ENCODE measurements at regions not wholly inside any gene's neighbourhood (a gene's known extent, or its start where the extent isn't known, plus 50 kb on each side); places are given as distances from the start of the nearest gene placed in this dataset.

GRCh38 chr3:165378761-165379160 lies 182.6 kb upstream of the SLITRK3 start:
- TF ChIP-seq, protein P1, sequence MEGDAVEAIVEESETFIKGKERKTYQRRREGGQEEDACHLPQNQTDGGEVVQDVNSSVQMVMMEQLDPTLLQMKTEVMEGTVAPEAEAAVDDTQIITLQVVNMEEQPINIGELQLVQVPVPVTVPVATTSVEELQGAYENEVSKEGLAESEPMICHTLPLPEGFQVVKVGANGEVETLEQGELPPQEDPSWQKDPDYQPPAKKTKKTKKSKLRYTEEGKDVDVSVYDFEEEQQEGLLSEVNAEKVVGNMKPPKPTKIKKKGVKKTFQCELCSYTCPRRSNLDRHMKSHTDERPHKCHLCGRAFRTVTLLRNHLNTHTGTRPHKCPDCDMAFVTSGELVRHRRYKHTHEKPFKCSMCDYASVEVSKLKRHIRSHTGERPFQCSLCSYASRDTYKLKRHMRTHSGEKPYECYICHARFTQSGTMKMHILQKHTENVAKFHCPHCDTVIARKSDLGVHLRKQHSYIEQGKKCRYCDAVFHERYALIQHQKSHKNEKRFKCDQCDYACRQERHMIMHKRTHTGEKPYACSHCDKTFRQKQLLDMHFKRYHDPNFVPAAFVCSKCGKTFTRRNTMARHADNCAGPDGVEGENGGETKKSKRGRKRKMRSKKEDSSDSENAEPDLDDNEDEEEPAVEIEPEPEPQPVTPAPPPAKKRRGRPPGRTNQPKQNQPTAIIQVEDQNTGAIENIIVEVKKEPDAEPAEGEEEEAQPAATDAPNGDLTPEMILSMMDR (IDR thresholded peaks at IDR 0.05) = no peak
- intact Hi-C loops (cut with DNase I) = no loop called here
- Histone ChIP-seq H3K27me3 (no peaks in the 10 kb centered on the region), H3K9me3 (no peaks in the 10 kb centered on the region), H3K4me1 (no peaks in the 10 kb centered on the region), H3K4me3 (no peak overlapping the region), H3K36me3 (no peaks in the 10 kb centered on the region), H3K27ac (no peak overlapping the region)
- DNase-seq (ENCODE audit: low spot score in 2 of 2) = no peak

GRCh38 chr3:165359005-165359404 lies 162.8 kb upstream of the SLITRK3 start:
- Histone ChIP-seq H3K36me3 (no peaks in the 10 kb centered on the region), H3K27ac (no peak overlapping the region)

DNA sequence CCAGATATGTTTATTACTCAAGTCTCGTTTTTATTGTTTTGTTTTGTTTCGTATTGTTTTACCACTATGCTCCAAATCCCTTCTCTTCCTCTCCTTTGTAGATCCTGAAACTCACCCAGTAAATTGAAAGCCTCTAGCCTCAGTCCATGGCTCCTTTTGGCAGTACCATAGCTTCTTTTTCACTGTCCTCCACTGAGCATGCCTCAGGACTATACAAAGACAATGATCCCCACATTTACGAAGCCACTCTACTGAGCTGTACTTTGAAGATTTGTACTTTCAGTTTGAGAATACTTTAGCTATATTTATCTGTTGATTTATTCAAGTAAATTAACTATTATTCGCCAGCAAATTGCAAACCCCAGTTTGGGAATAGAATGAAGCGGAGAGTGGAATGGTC lies 159.1 kb upstream of the SLITRK3 start:
- no peak overlapping the region for H3K4me3 ChIP-seq
- no peaks in the 10 kb centered on the region for H3K27me3 ChIP-seq
- no peak overlapping the region for H3K27ac ChIP-seq
- no peaks in the 10 kb centered on the region for H3K4me1 ChIP-seq
- no peaks in the 10 kb centered on the region for H3K36me3 ChIP-seq
- no peak for DNase-seq (ENCODE audit: low spot score in 2 of 2)
- H3K9me3 ChIP-seq = no peaks in the 10 kb centered on the region
- intact Hi-C loops (cut with DNase I) = no loop called here
- TF ChIP-seq, protein P1 (IDR thresholded peaks at IDR 0.05) = no peak

More at GRCh38 chr3:165359005-165359404, 162.8 kb upstream of the SLITRK3 start:
- intact Hi-C loops (cut with DNase I) = no loop called here
- Histone ChIP-seq H3K4me3 (no peak overlapping the region), H3K27me3 (no peaks in the 10 kb centered on the region), H3K4me1 (no peaks in the 10 kb centered on the region), H3K9me3 (no peaks in the 10 kb centered on the region)
- TF ChIP-seq, protein P1 (IDR thresholded peaks at IDR 0.05) = no peak
- no peak for DNase-seq (ENCODE audit: low spot score in 2 of 2)

DNA sequence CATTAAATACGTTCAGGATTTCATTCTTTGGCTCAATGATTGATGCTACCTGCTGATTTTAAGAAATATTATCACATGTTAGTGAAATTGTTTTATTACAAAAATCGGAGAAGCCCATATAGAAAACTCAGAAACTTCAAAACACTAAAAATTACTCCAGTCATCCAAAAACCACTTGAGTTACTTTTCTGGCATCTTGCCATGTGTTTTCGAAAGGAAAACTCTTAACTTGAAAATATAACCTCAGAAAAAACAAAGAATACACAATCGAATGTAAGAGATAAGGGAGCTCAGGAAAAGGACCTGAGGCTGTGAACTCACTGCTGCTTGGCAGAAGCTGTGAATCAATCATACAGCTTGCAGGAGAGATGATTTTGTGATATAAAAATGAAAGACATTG lies 151.3 kb upstream of the SLITRK3 start:
- TF ChIP-seq, protein P1 (IDR thresholded peaks at IDR 0.05) = no peak
- intact Hi-C loops (cut with DNase I) = no loop called here
- H3K27ac ChIP-seq = no peak overlapping the region
- no peaks in the 10 kb centered on the region for H3K36me3 ChIP-seq
- no peaks in the 10 kb centered on the region for H3K4me1 ChIP-seq
- no peaks in the 10 kb centered on the region for H3K27me3 ChIP-seq
- DNase-seq (ENCODE audit: low spot score in 2 of 2) = no peak
- no peak overlapping the region for H3K4me3 ChIP-seq
- no peaks in the 10 kb centered on the region for H3K9me3 ChIP-seq

- TF ChIP-seq, protein P1 (IDR thresholded peaks at IDR 0.05) = no peak
- Histone ChIP-seq H3K4me1 (no peaks in the 10 kb centered on the region), H3K4me3 (no peak overlapping the region), H3K36me3 (no peaks in the 10 kb centered on the region), H3K27me3 (no peaks in the 10 kb centered on the region), H3K27ac (no peak overlapping the region), H3K9me3 (no peaks in the 10 kb centered on the region)
- no peak for DNase-seq (ENCODE audit: low spot score in 2 of 2)
- intact Hi-C loops (cut with DNase I) = no loop called here
Observed at GRCh38 chr3:165346503-165346902, 150.3 kb upstream of the SLITRK3 start.

- Histone ChIP-seq H3K4me1 (no peaks in the 10 kb centered on the region), H3K27ac (no peak overlapping the region), H3K4me3 (no peak overlapping the region), H3K27me3 (no peaks in the 10 kb centered on the region), H3K9me3 (no peaks in the 10 kb centered on the region), H3K36me3 (no peaks in the 10 kb centered on the region)
- TF ChIP-seq, protein P1 (IDR thresholded peaks at IDR 0.05) = no peak
- DNase-seq (ENCODE audit: low spot score in 2 of 2) = no peak
- intact Hi-C loops (cut with DNase I) = no loop called here
Observed at GRCh38 chr3:165343185-165343584, 147.0 kb upstream of the SLITRK3 start.

All from ascending aorta (tissue), 2 donors.